GDM1 (cell line): ENCODE measurements at regions not wholly inside any gene's neighbourhood (a gene's known extent, or its start where the extent isn't known, plus 50 kb on each side); places are given as distances from the start of the nearest gene placed in this dataset.
A peak's percentile ranks its signal among the peaks of the same experiment; 100 is the strongest.
"Not testable (repeated sequence)": the region's sequence is repeated elsewhere in the genome, so short reads cannot be mapped to it uniquely, and the experiment has no call there.

Experiments used
- DNase-seq: peaks from one replicate; lab custom pipeline; 2025; lab: John Stamatoyannopoulos, UW

DNA sequence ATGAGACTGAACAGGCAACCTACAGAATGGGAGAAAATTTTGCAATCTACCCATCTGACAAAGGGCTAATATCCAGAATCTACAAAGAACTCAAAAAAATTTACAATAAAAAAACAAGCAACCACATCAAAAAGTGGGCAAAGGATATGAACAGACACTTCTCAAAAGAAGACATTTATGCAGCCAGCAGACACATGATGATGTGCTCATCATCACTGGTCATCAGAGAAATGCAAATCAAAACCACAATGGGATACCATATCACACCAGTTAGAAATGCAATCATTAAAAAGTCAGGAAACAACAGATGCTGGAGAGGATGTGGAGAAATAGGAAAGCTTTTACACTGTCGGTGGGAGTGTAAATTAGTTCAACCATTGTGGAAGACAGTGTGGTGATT, 51.7 kb upstream of the PAXBP1 start:
- DNase-seq = not testable (repeated sequence)

DNA sequence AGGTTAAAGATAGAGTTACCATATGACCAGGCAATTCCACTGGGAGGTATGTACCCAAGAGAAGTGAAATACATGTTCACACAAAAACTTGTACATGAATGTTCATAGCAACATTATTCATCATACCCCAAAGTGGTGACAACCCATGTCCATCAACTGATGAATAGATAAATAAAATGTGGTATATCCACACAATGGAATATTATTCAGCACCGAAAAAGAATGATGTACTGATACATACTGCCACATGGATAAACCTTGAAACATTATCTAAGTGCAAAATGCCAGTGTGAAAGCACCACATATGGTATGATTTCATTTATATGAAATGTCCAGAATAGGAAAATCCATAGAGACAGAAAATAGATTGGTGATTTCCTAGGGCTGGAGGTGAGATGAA, 53.4 kb upstream of the PAXBP1 start:
- DNase-seq = no peak

DNA sequence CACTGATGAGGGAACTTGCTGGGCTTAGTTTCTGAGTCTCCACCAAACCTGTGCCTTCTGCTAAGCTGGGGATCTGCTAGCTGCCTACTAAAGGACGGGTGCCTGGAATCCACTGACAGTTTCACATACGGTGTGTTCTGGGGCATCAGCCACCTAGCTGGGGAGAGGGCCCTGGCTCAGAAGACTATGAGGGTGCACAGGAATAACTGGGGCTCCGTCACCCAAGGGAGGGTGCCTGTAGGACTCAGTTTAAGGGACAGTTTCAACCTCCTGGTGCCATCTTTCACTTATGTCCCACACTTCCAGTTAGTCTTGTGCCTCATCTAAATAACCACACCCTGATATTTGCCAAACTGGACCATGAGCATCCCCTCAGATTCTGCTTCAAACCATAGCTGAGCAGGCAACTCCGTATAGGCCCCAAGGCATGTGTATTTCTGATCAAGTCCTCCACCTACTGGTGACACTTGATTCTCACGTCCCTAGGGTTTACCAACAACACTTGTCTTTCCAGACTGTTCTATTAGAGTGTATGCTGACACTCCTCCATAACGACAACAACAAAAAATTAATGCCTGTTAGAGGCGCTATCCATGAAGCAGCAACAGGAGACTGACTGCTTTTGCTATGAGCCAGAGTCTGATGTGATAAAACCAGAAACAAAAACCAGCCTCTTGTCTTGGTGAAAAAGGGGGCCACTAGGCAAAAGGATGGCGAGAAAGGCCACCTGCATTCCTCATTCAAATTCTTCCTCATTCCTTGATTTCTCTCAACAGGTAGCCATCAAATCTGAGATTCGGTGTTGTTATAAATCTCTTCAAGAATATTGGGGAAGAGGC, 55.0 kb upstream of the PAXBP1 start:
- DNase-seq = peak; percentile 27

DNA sequence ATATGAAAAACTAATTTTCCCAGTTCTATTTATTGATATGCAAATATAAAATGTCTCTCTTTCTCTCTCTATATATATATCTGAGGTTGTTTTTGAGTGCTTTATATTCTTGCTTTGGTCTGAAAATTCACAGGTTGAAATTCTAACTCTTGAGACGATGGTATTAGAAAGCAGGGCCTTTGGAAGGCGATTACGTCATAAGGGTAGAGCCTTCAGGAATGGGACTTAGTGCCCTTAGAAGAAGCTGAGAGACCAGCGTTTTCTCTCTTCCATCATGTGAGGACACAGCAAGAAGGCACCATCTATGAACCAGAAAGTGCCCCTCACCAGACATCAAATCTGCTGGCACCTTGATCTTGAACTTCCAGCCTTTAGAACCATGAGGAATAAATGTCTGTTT, 57.4 kb upstream of the PAXBP1 start:
- no peak for DNase-seq

DNA sequence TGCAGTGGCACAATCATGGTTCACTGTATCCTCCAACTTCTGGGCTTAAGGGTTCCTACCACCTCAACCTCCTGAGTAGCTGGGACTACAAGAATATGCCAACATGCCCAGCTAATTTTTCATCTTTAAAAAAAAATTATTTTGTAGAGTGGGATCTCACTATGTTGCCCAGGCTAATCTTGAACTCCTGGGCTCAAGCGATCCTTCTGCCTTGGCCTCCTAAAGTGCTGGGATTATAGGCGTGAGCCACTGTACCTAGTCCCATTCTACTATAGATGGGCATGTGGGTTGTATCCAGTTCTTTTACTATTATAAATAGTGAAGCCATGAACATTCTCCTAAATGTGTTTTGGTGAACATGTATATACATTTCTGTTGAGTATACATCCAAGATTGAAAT, 57.9 kb upstream of the PAXBP1 start:
- no peak for DNase-seq

DNA sequence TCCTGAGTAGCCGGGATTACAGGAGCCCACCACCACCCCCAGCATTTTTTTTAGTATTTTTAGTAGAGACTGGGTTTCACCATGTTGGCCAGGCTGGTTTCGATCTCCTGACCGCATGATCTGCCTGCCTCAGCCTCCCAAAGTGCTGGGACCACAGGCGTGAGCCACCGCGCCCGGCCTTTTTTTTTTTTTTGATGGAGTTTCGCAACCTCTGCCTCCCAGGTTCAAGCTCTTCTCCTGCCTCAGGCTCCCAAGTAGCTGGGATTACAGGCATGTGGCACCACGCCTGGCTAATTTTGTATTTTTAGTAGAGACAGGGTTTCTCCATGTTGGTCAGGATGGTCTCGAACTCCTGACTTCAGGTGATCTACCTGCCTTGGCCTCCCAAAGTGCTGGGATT, 60.2 kb upstream of the PAXBP1 start:
- not testable (repeated sequence) for DNase-seq

DNA sequence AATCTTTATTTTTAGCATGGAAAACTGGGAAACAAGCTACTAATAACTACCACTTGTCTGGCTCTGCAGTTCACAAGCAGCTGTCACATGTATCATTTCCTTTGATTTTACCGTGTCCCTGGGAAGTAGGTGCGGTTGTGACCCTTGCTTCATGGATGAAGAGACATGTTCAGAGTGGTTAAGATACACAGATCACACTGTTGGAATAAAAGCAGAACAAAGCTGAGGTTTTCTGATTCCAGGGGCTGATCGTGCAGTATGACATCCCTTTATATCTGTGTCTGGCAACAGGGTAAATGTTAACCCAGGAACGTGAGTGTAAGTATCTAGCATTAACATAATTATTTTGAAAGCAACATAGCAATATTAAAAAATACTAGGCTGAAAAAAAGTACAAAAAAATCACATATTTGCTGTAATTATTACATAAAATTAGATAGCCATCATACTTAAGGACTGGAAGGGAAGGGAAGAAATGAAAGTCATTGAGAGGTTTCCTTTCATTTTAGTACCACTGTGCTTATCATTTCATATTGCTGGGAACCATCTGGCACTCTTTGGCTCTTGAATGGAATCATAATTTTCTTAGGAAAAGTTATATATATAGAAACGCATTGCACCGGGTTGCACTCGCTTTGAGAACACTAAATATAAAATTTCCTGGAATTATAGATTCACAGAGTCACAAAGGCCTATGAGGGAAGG, 62.8 kb upstream of the PAXBP1 start:
- no peak for DNase-seq

DNA sequence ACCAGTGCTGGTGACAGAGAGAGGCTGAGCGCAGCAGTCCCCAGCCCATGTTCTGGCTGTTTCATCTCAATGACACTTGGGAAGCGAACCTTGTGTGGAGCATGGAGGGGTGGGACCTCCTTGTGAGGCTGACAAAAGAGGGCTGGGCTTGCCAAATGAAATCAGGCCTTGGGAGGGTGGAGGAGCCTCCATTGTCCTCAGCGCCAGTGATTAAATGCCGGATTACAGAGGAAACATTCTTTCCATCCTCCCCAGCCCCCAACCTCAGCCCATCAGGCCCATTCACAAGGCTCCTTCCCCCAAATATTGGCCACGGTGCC, 63.3 kb upstream of the PAXBP1 start:
- no peak for DNase-seq

DNA sequence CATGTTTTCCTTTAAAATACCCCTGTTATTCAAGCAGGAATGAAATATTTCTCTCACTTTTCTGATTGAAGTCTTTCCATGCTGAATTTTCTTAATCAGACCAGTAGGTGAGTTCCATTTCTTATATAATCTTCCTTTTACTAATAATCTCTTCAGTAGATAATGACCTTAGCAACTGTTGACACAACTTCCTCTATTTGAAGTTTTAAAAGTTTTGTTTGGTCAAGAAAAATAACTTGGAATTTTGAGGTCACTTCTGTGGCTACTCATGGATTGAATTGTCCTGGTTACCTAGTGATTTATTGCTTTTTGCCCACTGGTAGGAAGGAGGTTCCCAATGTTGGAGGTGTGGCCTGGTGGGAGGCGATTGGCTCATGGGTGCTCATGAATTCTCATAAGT, 70.6 kb upstream of the PAXBP1 start:
- no peak for DNase-seq

DNA sequence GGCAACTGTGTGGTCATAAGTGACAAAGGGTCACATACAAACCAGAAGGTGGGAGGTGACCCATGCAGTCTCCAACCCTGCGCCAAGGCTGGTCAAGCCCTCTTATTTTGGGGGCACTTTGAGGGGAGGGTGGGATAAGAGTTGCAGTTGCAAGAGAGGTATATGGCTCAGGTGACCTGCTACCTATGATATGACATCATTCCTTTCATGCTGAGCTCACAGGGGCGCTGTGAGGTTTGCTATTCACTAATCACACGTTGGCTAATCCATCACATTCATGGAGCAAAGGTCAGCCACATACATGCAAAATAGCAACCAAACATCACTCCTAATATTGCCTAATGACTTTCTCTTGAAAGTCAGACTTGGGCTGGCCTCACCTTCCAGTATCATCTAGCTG, 72.0 kb upstream of the PAXBP1 start:
- no peak for DNase-seq

DNA sequence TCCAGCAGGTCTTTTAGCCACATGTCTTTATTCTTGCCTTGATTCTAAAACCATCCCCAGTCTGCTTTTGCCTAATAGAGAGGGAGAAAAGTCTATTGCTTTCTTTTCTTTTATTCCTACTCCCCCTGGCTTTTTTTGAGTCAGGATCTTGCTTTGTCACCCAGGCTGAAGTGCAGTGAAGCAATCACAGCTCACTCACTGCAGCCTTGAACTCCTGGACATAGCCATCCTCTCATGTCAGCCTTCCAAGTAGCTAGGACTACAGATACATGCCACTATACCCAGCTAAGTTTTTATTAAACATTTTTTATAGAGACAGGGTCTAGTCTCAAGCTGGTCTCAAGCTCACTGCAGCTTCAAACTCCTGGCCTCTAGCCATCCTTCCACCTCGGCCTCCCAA, 72.5 kb upstream of the PAXBP1 start:
- no peak for DNase-seq

DNA sequence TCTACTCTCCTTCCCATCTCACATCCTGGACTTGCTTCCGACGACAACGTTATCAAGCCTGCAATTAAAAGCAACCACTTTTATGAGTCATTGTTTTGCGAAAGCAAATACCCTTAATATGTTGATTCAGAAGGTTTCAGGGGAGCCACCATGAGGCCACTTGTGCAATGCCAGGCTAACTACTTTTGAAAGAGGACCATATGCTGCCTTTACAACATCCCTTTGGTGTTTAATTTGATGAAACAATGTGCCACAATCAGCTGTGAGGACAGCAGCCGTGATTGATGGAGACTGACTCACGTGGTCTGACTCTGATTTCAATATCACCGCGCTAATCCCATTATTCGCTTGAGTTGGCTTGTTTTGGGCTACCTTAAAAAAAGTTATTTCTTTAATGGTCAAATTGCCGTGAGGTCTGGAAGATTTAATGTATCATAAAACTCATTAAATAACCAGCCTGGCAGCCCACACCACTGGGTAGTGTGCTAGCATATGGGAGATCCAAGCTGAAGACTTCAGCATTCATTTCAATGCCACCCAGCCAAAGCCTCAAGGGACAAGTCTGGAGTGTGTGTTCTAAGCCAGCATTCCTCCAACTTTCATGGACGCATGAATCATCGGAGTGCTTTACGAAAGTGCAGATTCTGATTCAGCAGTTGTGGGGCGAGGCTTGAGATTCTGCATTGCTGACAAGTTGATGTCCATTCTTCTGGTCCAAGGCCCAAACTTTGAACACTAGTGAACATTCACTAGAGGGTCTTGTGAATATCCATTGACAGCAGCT, 73.3 kb upstream of the PAXBP1 start:
- no peak for DNase-seq

DNA sequence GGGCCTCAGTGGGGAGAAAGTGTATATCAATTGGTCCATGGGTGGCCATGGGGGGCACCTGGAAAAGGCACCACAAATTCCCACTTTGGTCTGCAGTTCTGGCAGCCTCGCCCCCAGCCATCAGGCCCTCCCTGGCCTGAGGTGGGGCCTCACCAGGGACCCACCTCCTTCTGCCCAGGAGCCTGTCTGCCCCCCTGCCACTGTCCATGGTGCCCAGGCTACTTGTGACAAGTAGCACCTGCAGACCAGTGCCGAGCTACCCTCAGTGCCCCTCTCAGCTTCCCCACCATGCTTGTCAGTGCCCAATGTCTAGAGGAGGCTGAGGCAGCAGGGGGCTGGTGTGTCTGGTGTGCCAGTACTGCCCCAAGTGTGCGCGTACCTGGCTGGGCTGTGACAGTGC, 87.1 kb upstream of the PAXBP1 start:
- DNase-seq = no peak

DNA sequence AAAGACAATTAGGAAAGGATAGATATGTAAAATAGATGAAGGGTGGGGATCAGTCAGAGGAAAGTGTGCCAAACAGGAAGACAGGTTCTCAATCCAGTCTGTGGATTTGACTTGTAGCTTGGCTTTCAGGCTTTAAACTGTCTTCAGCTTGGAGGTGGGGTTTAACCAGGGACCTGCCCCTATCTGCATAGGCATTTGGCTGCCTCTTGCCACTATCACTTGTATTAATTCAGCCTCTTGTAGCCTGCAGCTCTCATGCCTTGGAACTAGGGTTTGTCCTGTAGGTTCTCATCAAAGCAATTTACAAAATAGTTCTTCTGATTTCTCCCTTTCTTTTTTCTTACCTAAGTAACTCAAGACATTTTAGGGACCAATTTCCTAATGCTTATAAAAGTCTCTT, 88.8 kb upstream of the PAXBP1 start:
- no peak for DNase-seq

DNA sequence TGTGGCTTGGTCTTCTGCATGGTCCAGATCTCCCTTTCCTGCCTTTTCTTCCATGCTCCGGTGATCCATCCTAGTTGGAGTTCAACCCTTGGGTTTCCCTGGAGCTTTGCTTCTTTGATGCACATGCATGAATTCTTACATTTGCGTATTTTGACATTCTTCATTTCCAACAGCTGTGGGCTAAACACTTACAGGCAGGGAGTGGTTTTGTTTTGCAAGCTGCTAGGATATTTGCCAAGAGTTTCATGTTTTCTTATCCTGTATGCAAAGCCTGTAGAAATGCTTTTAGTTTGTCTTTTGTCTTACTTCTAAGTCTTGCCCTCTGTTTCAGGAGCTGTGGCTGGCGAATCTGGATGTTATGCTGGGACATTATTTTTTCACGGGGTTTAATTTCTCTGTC, 90.3 kb upstream of the PAXBP1 start:
- no peak for DNase-seq

DNA sequence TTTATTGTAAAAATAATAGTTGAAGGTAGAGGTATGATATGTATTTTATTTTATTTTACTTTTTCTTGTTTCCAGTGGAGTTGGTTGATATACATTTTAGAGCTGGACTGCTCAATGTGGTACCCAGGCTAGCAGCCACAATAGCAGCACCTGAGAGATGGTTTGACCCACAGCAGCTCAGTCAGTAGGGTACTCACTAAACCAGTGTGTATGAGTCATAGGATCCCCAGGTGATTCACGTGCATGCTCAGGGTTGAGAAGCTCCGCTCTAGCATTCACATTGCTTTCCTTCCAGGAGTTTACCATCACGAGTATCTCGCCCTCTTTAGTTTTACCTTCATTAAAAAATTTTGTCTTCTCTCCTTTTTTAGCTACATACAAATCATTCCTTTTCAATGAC, 96.0 kb upstream of the PAXBP1 start:
- DNase-seq = no peak

DNA sequence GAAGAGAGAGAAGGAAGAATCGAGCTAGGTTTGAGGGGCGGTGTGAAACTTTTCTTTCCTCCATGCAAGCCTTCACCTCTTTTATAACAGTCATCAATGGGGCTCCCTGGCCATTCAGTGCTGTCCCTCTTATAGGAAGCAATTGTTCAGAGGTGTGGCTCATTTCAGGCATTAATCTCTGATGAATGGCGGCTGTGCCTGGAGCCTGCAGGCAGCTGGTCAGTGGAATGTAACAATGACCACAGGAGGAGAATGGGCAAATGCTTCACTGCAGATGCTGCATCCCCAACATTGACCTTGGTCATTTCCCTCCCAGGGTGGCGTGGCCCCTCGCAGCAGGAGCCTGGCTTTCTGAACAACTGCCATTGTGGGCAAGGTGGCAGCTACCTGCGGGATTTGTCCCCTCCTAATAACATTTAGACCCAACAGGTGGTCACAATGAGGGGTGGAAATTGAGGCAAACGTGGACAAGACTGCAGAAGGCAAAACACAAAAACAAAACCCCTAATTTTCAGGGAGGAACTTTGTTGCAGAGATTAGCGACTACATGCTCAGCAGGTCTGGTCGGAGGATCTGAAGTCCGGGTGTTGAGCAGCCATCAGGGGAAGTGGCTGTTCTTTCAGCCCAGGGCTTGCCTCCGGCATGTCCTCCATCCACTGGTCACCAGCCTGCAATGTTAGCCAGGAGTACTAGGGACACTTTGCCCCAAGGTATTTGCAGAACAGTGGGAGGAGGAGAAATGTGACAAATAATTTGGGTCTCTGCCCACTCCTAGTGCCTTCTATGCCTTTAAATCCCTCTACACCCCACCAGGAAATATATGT, 97.3 kb upstream of the PAXBP1 start:
- DNase-seq = no peak

DNA sequence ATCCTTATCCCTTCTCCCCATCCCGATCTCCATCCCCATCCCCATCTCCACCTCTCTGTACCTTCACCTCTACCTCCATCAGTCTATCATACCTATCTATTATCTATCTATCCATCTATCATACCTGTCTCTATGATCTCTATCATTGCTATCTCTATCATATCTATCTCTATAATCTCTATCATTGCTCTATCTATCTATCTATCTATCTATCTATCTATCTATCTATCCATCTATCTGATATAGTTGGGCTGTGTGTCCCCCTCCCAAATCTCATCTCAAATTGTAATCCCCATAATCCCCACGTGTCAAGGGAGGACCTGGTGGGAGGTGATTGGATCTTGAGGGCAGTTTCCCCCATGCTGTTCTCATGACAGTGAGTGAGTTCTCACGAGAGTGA, 97.9 kb upstream of the PAXBP1 start:
- DNase-seq = no peak

DNA sequence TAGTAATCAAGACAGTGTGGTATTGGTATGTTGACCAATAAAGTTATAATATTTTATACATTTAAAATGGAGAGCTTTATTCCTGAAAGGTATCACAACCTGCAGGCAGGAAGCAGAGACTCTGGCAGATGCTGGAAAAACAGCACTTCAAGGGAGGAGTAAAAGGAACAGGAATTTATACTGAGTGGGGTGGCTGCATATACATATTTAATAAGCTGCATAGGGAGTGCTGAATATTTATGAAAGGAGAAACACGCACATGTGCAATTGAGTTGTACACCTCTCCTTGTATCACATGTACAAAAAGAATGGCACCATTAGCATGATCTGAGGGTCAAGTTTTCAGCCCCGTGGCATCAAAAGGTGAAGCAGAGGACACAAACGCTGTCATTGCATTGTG, 104.9 kb upstream of the PAXBP1 start:
- DNase-seq = no peak

DNA sequence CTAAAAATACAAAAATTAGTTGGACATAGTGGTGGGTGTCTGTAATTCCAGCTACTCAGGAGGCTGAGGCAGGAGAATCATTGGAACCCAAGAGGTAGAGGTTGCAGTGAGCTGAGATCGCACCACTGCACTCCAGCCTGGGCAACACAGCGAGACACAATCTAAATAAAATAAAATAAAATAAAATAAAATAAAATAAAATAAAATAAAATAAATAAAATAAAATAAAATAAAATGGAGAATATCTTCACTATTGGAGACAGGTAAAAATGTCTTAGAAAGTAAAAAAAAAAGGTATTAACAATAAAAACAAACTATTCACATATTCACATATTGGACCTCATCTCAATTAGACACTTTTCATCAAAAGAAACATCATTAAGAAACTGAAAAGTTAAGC, 106.3 kb upstream of the PAXBP1 start:
- DNase-seq = not testable (repeated sequence)

DNA sequence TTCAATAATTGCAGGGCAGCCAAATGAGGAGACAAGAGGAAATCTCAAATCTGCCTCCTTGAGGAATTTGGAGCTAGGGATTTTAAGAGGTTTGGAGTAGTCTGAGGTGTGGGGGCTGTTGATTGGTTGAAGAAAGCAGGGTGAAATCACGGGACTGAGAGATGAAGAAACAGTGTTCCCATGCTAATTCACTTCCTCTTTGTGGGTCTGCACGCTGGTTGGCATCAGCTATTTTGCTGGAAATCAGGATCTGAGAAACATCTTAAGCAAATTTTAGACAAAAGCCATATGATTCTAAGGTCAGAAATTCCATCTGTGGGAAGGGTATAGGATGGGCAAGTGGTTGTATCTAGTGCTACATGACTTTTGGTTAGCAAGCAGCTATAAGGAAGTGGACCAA, 107.1 kb upstream of the PAXBP1 start:
- DNase-seq = no peak

DNA sequence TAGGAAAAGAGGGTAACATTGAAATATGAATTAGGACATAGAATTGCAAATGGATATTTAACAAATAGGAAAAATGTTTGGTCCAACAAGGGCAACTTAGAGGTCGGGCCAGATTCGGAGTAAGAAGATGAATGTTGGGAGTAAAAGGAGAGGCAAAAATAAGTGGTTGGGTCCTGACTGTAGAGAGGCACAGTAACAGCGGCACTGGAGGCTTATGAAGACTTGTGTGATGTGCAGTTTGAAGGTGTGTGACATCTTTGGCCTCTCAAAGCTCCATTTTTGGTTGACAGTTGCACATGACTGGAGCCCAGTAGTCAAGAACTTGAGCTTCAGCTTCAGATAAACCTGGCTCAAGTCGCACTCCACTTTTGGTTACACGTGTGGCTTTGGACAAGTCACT, 109.9 kb upstream of the PAXBP1 start:
- no peak for DNase-seq
